Left kidney (tissue), 1 donor: ENCODE measurements at regions not wholly inside any gene's neighbourhood (a gene's known extent, or its start where the extent isn't known, plus 50 kb on each side); places are given as distances from the start of the nearest gene placed in this dataset.
A peak's percentile ranks its signal among the peaks of the same experiment; 100 is the strongest.
"Not testable (repeated sequence)": the region's sequence is repeated elsewhere in the genome, so short reads cannot be mapped to it uniquely, and the experiment has no call there.

ENCODE experiments used
- DNase-seq: peaks from one replicate; pipeline ENCODE4 v3.0.0-alpha.2; 2013

GRCh38 chr22:23437779-23438178, 142.3 kb downstream of the IGLL1 start:
- no peak for DNase-seq

- DNase-seq, result not testable (repeated sequence)
Measured at GRCh38 chr22:23437107-23437395, 143.0 kb downstream of the IGLL1 start.

DNA sequence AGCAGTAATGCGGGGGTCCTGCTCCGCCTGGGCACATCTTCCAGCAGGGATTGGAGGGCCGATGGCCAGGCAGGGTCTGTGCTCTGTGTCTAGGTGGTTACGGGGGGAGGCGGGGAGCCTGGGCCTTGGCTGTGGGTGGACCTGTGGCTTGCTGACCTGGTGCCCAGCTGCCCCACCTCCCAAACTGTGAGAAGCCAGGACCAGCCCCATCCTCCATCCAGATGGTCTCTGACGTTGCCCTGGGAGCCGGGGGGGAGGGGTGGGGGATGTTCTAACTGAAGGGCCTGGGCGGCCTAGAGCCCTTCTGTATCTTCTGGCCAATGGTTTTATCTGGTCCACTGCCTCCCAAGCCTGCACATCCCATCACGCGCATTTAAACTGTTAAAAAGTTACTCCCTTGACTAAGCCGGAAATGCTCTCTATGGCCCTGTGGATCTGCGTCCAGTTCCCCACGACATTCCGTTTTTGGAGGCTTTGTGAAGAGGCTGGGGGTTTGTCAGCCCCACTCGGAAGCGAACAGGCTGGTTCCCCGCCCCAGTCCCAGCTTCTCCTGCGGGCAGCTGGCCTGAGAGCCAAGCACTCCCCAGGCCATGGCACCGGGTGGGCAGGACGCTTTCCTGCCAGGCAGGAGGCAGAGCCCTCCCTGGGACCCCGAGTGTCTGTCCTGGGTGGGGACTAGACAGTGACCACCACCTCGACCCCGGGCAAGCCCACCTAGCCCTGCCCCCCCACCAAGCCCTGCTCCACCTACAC, 143.6 kb downstream of the IGLL1 start:
- not testable (repeated sequence) for DNase-seq

GRCh38 chr22:23435186-23435585, 144.9 kb downstream of the IGLL1 start:
- not testable (repeated sequence) for DNase-seq

DNA sequence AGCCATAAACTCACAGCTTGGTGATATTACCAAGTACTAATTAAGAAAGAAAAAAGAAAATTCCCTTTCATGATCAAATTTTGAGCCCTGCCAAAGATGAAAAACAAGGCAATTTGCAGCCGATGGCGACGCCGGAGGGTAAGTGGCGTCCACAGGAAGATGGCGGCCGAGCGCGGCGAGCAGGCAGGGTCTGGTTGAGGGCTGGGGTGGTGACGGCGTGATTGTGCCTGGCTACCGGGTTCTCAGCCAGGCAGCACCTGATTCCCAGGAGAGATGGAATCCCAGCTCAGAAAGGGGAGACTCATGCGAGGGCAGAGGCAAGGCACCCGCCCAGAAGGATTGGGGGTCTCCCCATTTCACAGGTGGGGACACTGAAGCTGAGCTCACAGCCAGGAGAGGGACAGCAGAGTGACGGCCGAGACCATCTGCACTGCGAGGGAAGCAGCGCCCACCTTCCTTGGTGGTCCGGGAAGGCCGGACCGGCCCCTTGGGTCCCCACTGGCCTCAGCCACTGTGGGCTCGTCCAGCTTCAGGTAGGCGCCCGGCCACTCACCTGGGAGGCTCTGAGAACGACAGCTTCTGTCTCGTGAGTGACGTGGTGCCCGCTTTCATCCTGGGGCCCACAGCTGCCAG, 145.8 kb downstream of the IGLL1 start:
- DNase-seq, result not testable (repeated sequence)

DNA sequence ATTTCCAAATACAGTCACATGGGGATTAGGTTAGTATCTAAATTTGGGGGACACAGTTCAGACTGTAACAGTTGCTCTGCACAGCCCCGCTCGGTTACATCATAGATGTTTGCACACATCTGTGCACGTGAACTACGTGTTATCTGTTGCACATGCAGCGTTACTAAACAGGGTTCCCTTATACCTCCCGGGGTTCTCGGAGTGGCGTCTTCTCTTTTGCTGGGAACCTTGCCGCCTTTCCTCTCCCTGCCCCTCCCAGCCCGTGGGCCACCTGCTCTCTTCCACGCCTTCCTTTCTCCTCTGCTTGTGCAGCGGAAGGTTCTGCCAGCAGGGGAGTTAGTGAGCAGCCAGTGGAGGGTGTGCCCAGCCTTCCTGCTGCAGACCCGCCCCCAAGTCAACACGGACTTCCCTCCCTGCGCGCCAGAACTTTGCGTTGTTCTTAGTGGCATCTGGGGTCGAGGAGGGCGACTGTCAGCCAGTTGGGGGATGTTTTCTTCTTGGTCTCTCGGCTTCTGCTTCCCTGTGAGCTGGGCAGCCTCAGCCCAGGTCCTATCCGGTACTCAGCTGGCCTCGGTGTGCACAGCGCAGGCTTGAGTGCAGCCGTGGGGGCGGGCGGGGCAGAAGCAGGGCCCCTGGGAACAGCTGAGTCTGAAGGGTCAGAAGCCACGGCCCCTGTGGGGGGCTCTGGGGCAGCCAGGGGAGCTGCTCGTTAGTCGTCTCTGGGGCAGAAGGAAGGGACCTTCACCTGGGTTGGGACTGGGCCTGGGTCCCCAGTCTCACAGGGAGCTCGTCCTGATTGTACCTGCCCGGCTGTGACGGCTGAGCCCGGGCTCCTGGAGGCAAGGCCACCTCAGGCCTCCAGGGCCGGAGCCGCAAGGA, 146.7 kb downstream of the IGLL1 start:
- peak; percentile 36 for DNase-seq

DNA sequence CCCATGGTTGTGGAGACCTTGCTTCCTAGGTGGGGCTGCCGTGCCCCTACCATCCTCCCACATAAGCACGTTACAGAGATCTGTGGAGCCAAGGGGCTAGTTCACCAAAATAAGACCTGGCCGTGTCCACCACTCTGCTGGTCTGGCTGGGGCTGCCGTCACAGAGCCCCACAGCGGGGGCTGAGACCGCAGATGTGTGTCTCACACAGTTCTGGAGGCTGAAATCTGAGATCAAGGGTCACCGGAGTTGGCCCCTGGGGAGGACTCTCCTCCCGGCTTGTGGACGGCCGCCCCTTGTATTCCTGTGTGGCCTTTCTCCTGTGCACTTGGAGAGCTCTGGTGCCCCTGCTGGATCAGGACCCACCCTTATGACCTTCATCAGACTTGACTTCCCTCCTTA, 147.4 kb downstream of the IGLL1 start:
- not testable (repeated sequence) for DNase-seq

GRCh38 chr22:23431337-23432072, 148.6 kb downstream of the IGLL1 start:
- DNase-seq, result no peak

GRCh38 chr22:23424551-23425068, 155.5 kb downstream of the IGLL1 start:
- not testable (repeated sequence) for DNase-seq

GRCh38 chr22:23424031-23424430, 156.1 kb downstream of the IGLL1 start:
- no peak for DNase-seq

DNA sequence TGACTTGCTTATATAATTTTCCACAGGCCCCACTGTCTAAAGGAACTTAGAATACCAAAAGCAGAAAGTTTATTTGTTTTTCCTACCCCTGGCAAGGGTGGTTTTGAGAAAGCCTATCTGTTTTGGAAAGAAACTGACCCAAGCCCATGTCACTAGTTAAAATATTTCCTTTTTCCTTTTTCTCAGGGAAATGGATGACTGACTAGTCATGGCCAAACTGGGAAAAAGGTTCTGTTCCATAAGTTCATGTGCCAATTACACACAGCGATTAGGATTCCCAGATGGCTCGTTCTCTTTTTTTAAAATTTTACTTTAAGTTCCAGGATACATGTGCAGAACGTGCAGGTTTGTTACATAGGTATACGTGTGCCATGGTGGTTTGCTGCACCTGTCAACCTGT, 157.8 kb downstream of the IGLL1 start:
- DNase-seq, result not testable (repeated sequence)

- DNase-seq, result not testable (repeated sequence)
Measured at GRCh38 chr22:23421300-23421699, 158.8 kb downstream of the IGLL1 start.

DNA sequence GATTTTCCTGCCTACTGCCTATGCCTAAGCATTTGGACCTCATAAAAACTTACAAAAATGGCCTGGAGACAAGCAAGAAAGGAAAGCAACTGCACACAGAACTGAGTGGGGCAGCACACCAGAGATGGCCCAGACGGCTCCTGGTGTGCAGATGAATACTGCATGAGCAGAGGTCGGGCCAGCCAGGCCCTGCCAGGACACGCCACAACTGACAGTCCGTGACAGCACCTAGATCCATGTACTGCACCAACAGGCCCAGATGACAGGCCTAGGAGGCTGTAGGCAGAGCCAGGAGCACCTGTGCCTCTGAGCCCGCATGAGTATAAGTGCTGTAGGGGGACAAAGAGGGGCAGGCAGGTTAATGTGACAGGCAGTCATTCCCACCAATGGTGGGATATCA, 160.2 kb downstream of the IGLL1 start:
- no peak for DNase-seq

- no peak for DNase-seq
Measured at GRCh38 chr22:23419171-23419570, 160.9 kb downstream of the IGLL1 start.

DNA sequence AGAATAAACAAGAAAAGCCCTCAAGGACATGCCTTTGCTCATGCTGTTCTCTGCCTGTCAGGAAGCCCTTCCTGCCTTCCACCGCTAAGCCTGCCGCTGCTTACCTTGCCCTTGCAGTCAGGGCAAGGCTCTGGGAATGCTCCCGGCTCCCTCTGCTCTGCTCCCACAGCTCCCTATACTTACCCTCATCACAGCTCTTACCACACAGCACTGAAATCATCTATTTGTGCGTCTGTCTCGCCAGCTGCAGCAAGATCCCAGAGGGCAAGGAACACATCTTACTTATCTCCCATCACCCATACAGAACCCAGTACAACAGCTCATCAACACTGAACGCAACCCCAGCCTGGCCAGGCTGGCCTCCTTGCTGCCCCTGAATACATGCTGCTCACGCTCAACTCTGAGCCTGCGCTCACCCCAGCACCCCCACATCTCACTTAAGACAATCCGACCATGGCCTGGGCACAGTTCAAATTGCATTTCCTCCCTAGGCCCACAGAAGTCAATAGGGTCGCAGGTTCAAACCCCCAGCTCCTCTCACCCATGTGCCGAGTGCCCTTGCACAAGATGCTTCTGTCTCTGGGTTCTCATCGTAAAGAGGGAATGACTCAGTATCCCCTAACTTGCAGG, 161.8 kb downstream of the IGLL1 start:
- no peak for DNase-seq

- DNase-seq, result not testable (repeated sequence)
Measured at GRCh38 chr22:23417327-23417726, 162.8 kb downstream of the IGLL1 start.

DNA sequence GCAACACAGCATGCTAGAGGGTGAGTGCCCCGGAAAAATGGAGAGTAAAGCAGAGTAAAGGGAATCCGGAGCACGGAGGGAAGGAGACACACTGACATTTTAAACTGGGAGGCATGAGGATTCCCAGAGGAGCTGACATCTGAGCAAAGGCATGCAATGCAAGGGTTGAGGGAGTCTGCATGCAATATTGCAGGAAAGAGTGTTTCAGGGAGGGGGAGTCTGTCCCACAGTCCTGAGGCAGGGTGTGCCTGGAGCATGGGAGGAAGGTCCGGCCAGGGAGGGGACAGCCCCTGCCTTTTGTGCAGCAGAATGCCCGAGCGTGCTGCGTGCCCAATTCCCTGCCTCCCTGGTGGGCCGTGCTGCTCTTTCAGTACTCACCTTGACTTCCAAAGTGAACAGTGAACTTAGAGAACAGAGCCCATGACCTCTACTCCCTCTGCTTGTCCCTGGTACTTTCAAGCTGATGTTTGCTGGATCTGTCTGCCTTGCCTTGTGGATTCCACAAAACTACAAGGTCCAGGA, 163.9 kb downstream of the IGLL1 start:
- not testable (repeated sequence) for DNase-seq

- DNase-seq, result no peak
Measured at GRCh38 chr22:23415490-23415851, 164.6 kb downstream of the IGLL1 start.

DNA sequence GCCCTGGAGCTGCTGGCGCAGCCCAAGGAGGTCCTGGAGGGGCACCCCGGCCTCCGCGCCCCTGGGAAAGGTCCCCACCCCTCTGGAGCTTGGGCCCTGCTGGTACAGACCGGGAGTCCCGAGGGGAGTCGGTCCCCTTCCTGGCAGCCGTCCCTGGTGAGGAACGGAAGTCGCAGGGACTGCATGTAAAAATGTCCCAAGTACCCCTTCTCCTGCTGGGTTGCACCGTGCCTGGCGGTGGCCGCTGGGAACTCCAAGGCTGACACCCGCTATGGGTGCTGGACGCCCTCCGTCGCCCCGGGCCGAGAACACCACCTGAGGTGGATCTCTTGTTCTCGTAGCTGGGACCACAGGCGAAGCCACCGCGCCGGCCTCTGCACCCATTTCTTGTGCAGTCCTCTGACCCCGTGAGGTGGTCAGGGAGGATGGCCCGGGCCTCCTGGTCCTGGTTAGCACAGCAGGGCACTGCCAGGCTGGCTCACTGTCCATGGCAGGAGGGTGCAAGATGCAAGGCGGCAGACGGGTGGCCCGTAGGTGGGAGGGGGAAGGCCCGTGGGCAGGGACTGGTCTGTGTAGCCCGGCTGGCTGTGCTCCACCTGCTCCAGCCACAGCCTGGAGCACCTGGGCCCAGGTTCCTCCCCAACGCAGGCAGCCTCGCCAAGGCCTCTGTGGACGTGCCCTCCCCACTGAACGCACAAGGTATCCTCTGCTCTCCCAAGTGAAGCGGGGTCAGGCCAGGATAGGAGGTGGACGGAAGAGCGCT, 165.2 kb downstream of the IGLL1 start:
- DNase-seq, result no peak

DNA sequence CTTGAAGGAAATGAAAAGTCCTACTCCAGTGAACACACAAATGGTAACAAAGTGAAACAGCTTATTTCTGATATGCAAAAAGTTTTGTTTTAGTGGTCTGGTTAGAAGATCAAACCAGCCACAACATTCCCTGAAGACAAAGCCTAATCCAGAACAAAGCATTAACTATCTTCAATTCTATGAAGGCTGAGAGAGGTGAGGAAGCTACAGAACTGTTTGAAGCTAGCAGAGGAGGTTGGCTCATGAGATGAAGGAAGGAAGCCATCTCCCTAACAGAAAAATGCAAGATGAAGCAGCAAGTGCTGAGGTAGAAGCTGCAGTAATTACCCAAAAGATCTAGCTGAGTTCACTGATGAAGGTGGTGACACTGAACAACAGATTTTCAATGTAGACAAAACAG, 168.4 kb downstream of the IGLL1 start:
- no peak for DNase-seq

DNA sequence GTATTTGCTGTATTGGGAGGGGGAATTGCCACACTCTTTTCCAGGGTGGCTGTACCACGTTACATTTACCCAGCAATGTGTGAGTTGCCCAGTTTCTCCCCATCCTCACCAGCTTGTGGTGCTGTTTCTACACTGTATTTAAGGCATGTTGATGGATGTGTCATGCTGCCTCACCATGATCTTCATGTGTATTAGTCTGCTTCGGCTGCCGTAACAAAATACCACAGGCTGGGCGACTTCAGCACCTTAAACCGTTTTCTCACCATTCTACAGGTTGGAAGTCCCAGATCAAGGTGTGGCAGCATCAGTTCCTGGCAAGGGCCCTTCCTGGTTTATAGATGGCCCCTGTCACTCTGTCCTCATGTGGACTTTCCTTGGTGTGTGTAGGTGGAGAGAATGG, 169.7 kb downstream of the IGLL1 start:
- no peak for DNase-seq
